ENCODE measurements at regions not wholly inside any gene's neighbourhood (a gene's known extent, or its start where the extent isn't known, plus 50 kb on each side); places are given as distances from the start of the nearest gene placed in this dataset.

GRCh38 chr2:107248932-107249331 is 363.0 kb upstream of the ST6GAL2 start:
- H3K4me3 Mint-ChIP-seq (ENCODE audit: unreplicated experiment) = no peak overlapping the region
- no TSS peak for BruUV-seq (replicated peaks)
- H3K27me3 Mint-ChIP-seq (ENCODE audit: insufficient read depth, unreplicated experiment) = no peaks in the 10 kb centered on the region
- no peaks in the 10 kb centered on the region for H3K4me1 Mint-ChIP-seq (ENCODE audit: insufficient read depth, unreplicated experiment)
- intact Hi-C loops (cut with micrococcal nuclease) = no loop called here
- DNase-seq (ENCODE audit: unreplicated experiment) = no peak
- no peaks in the 10 kb centered on the region for H3K9me3 Mint-ChIP-seq (ENCODE audit: unreplicated experiment)
- H3K36me3 Mint-ChIP-seq (ENCODE audit: insufficient read depth, unreplicated experiment) = no peaks in the 10 kb centered on the region
- CTCF ChIA-PET = no interaction called here
- no peak overlapping the region for H3K27ac Mint-ChIP-seq (ENCODE audit: low read depth, unreplicated experiment)
- TF ChIP-seq CTCF (IDR thresholded peaks at IDR 0.05; ENCODE audit: unreplicated experiment) = no peak
- POLR2A ChIA-PET = interaction anchor here (0.6 kb wide), 1 partner anchor 79 kb away, joined by 4 read pairs; no protein-coding TSS in a partner anchor

- no peaks in the 10 kb centered on the region for H3K9me3 Mint-ChIP-seq (ENCODE audit: unreplicated experiment)
- intact Hi-C loops (cut with micrococcal nuclease) = no loop called here
- DNase-seq (ENCODE audit: unreplicated experiment) = no peak
- POLR2A ChIA-PET = no interaction called here
- TF ChIP-seq CTCF (IDR thresholded peaks at IDR 0.05; ENCODE audit: unreplicated experiment) = no peak
- BruUV-seq (replicated peaks) = no TSS peak
- no peaks in the 10 kb centered on the region for H3K36me3 Mint-ChIP-seq (ENCODE audit: insufficient read depth, unreplicated experiment)
- H3K4me1 Mint-ChIP-seq (ENCODE audit: insufficient read depth, unreplicated experiment) = no peaks in the 10 kb centered on the region
- H3K4me3 Mint-ChIP-seq (ENCODE audit: unreplicated experiment) = no peak overlapping the region
- CTCF ChIA-PET = no interaction called here
- peaks cover 6% of the 10 kb centered on the region for H3K27me3 Mint-ChIP-seq (ENCODE audit: insufficient read depth, unreplicated experiment)
- no peak overlapping the region for H3K27ac Mint-ChIP-seq (ENCODE audit: low read depth, unreplicated experiment)
These were observed 369.8 kb upstream of the ST6GAL2 start for GRCh38 chr2:107255744-107256143.

- H3K27ac Mint-ChIP-seq (ENCODE audit: low read depth, unreplicated experiment) = no peak overlapping the region
- H3K4me1 Mint-ChIP-seq (ENCODE audit: insufficient read depth, unreplicated experiment) = no peaks in the 10 kb centered on the region
- H3K9me3 Mint-ChIP-seq (ENCODE audit: unreplicated experiment) = no peaks in the 10 kb centered on the region
- ChIA-PET CTCF (no interaction called here), POLR2A (no interaction called here)
- peaks cover 6% of the 10 kb centered on the region for H3K27me3 Mint-ChIP-seq (ENCODE audit: insufficient read depth, unreplicated experiment)
- no peak for TF ChIP-seq CTCF (IDR thresholded peaks at IDR 0.05; ENCODE audit: unreplicated experiment)
- intact Hi-C loops (cut with micrococcal nuclease) = no loop called here
- no peaks in the 10 kb centered on the region for H3K36me3 Mint-ChIP-seq (ENCODE audit: insufficient read depth, unreplicated experiment)
- no peak overlapping the region for H3K4me3 Mint-ChIP-seq (ENCODE audit: unreplicated experiment)
- no TSS peak for BruUV-seq (replicated peaks)
- no peak for DNase-seq (ENCODE audit: unreplicated experiment)
These were observed 372.8 kb upstream of the ST6GAL2 start for GRCh38 chr2:107258531-107259407.

GRCh38 chr2:107259408-107260195 is 373.6 kb upstream of the ST6GAL2 start:
- H3K36me3 Mint-ChIP-seq (ENCODE audit: insufficient read depth, unreplicated experiment) = no peaks in the 10 kb centered on the region
- no peak for TF ChIP-seq CTCF (IDR thresholded peaks at IDR 0.05; ENCODE audit: unreplicated experiment)
- no peak overlapping the region for H3K27ac Mint-ChIP-seq (ENCODE audit: low read depth, unreplicated experiment)
- DNase-seq (ENCODE audit: unreplicated experiment) = no peak
- ChIA-PET POLR2A (no interaction called here), CTCF (no interaction called here)
- no peaks in the 10 kb centered on the region for H3K4me1 Mint-ChIP-seq (ENCODE audit: insufficient read depth, unreplicated experiment)
- peaks cover 6% of the 10 kb centered on the region for H3K27me3 Mint-ChIP-seq (ENCODE audit: insufficient read depth, unreplicated experiment)
- BruUV-seq (replicated peaks) = no TSS peak
- intact Hi-C loops (cut with micrococcal nuclease) = no loop called here
- no peak overlapping the region for H3K4me3 Mint-ChIP-seq (ENCODE audit: unreplicated experiment)
- H3K9me3 Mint-ChIP-seq (ENCODE audit: unreplicated experiment) = no peaks in the 10 kb centered on the region

Data from MCF 10A (cell line).